ENCODE measurements at regions not wholly inside any gene's neighbourhood (a gene's known extent, or its start where the extent isn't known, plus 50 kb on each side); places are given as distances from the start of the nearest gene placed in this dataset.
A peak's percentile ranks its signal among the peaks of the same experiment; 100 is the strongest.

GRCh38 chr9:93825348-93826115 lies 129.6 kb downstream of the BARX1 start (continued):
- TF ChIP-seq ZNF639 (CRISPR knock-in tag; conservative IDR thresholded peaks at IDR 0.05 in 1 of 2, IDR thresholded peaks at IDR 0.05 in 1 of 2) (no peak), BCL6 (CRISPR knock-in tag; IDR thresholded peaks at IDR 0.05) (no peak), DACH1 (IDR thresholded peaks at IDR 0.05; ENCODE audit: partially characterized antibody) (no peak), NFE2 (IDR thresholded peaks at IDR 0.05; ENCODE audit: low read depth) (no peak), BRCA1 (IDR thresholded peaks at IDR 0.05) (no peak), BRCA1 (CRISPR knock-in tag; IDR thresholded peaks at IDR 0.05) (no peak)

GRCh38 chr9:93824386-93825294 lies 130.5 kb downstream of the BARX1 start:
- Histone ChIP-seq H3K27ac (ENCODE audit: extremely low read depth, low read depth, low read length) (no peak overlapping the region), H3K4me1 (replicated peaks in 1 of 2; ENCODE audit: control insufficient read depth in 2 of 2, insufficient read depth in 2 of 2, low read length in 2 of 2) (peaks cover 0 to 20% of the 10 kb centered on the region in 2 experiments; a peak in 2 of 5 replicates), H4K20me1 (replicated peaks; ENCODE audit: control insufficient read depth, insufficient read depth, low read length) (no peaks in the 10 kb centered on the region), H3K36me3 (ENCODE audit: control insufficient read depth, insufficient read depth, low read length) (no peaks in the 10 kb centered on the region), H3K4me3 (no peak overlapping the region), H3K79me2 (ENCODE audit: control insufficient read depth, insufficient read depth, low read length) (no peaks in the 10 kb centered on the region), H3K9ac (ENCODE audit: insufficient read depth in 1 of 2, low read depth in 2 of 2, low read length in 2 of 2) (no peak overlapping the region), H3K9me3 (replicated peaks; ENCODE audit: control insufficient read depth, insufficient read depth, low read depth, low read length) (no peaks in the 10 kb centered on the region), H3K4me2 (ENCODE audit: insufficient read depth, low read length) (no peak overlapping the region), H2AFZ (ENCODE audit: low read depth, low read length) (no peak overlapping the region), H3K9me1 (ENCODE audit: control insufficient read depth, insufficient read depth, low read length) (no peaks in the 10 kb centered on the region), H3K27me3 (ENCODE audit: control insufficient read depth in 2 of 2, insufficient read depth in 2 of 2, low read length in 2 of 2) (peaks cover 0 to 36% of the 10 kb centered on the region in 2 experiments; a peak in 3 of 5 replicates)
- no peak for FAIRE-seq
- BruUV-seq (replicated peaks) = no TSS peak
- in situ Hi-C loops (cut with MboI) = no loop called here
- ChIA-PET CTCF (ENCODE audit: low intra/inter-chr PET ratio) (no interaction called here), POLR2A (interaction anchor here (0.8 kb wide), 1 partner anchor 9 kb away, joined by 3 read pairs; no protein-coding TSS in a partner anchor)
- WGBS (ENCODE audit: insufficient coverage, low coverage, missing lambda C conversion rate) = 1% methylated on average over 8 of the region's 9 CpGs
- intact Hi-C loops (cut with micrococcal nuclease) = loop anchor here (5.0 to 10.0 kb wide), 2 partner anchors 138 to 140 kb away; no protein-coding TSS in a partner anchor
- TF ChIP-seq, protein P1, sequence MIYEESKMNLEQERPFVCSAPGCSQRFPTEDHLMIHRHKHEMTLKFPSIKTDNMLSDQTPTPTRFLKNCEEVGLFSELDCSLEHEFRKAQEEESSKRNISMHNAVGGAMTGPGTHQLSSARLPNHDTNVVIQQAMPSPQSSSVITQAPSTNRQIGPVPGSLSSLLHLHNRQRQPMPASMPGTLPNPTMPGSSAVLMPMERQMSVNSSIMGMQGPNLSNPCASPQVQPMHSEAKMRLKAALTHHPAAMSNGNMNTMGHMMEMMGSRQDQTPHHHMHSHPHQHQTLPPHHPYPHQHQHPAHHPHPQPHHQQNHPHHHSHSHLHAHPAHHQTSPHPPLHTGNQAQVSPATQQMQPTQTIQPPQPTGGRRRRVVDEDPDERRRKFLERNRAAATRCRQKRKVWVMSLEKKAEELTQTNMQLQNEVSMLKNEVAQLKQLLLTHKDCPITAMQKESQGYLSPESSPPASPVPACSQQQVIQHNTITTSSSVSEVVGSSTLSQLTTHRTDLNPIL (CRISPR knock-in tag; IDR thresholded peaks at IDR 0.05) = no peak
- peak in 2 of 4 experiments; percentile 4 to 5 for DNase-seq (ENCODE audit: extremely low read depth in 1 of 4, low spot score in 3 of 4)
- no peak for ATAC-seq
